Body of pancreas (tissue), 4 donors: ENCODE measurements at regions not wholly inside any gene's neighbourhood (a gene's known extent, or its start where the extent isn't known, plus 50 kb on each side); places are given as distances from the start of the nearest gene placed in this dataset.

Source experiments
- ATAC-seq: fragments of 150-250 bp; one replicate; pipeline ENCODE4 v1.9.1; 2016
- DNase-seq, 4 donors: peaks; one replicate each; pipeline ENCODE4 v3.0.0-alpha.2; 2019
- H3K27ac ChIP-seq, 4 donors: fragments of 200-600 bp; sonication (generic); 1 replicate in 3 of 4; 2 replicates in 1 of 4; pipeline versions ENCODE4 v1.5.1 to v1.6.1; 2016 to 2019; ENCODE audit warnings: mild to moderate bottlenecking in 1 of 4, mixed read lengths in 1 of 4, moderate library complexity in 1 of 4
- H3K27me3 ChIP-seq, 2 donors: fragments of 200-600 bp; sonication (generic); one replicate each; pipeline ENCODE4 v1.6.0; 2016; ENCODE audit warnings: mild to moderate bottlenecking in 1 of 2
- H3K36me3 ChIP-seq, 2 donors: fragments of 200-600 bp; sonication (generic); replicated peaks in 1 of 2; 2 replicates each; pipeline ENCODE4 v1.5.1; 2016; ENCODE audit warnings: low read depth in 2 of 2; ENCODE audit not compliant: insufficient read depth in 1 of 2
- H3K4me1 ChIP-seq: fragments of 200-600 bp; sonication (generic); one replicate; pipeline ENCODE4 v1.6.0; 2016
- H3K4me3 ChIP-seq, 2 donors: fragments of 200-600 bp; sonication (generic); 1 replicate in 1 of 2; 2 replicates in 1 of 2; pipeline ENCODE4 v1.5.1; 2016 to 2019
- H3K9me3 ChIP-seq, 3 donors: fragments of 200-600 bp; sonication (generic); 1 replicate in 2 of 3; 2 replicates in 1 of 3; pipeline ENCODE4 v1.5.1; 2016
- CTCF ChIP-seq, 7 experiments: fragments of 450-650 bp in 4 of 7; fragments of 200-600 bp in 3 of 7; sonication (generic) in 3 of 7; IDR thresholded peaks; one replicate each; pipeline ENCODE4 v1.5.1; 2016 to 2019; ENCODE audit warnings: antibody characterized with exemption in 7 of 7
- POLR2A ChIP-seq, 3 donors: fragments of 450-650 bp; IDR thresholded peaks; one replicate each; pipeline ENCODE4 v1.6.1; 2016; ENCODE audit warnings: antibody characterized with exemption in 3 of 3, mild to moderate bottlenecking in 2 of 3
- WGBS, 2 donors: methylation state at CpG; one replicate each; pipeline ENCODE4 v1.1.5; 2017; 5-methylcytosine and 5-hydroxymethylcytosine counted together
- intact Hi-C: fragments of 100-400 bp; cut with DNase I; formaldehyde crosslinking; loops from one replicate; pipeline ENCODE4 v1.15.1; 2023

- Histone ChIP-seq H3K4me3 (no peak overlapping the region), H3K27ac (no peak overlapping the region), H3K36me3 (no peaks in the 10 kb centered on the region), H3K9me3 (no peaks in the 10 kb centered on the region), H3K27me3 (no peaks in the 10 kb centered on the region), H3K4me1 (no peaks in the 10 kb centered on the region)
- intact Hi-C loops = no loop called here
- 55 to 64% methylated on average over 8 of the region's 8 CpGs for WGBS, 2 donors
- DNase-seq (no peak), ATAC-seq (no peak)
- no peak for TF ChIP-seq POLR2A (IDR thresholded peaks at IDR 0.05)
- no peak for TF ChIP-seq CTCF (IDR thresholded peaks at IDR 0.05)
These were observed 253.6 kb downstream of the STK31 start for GRCh38 chr7:23963461-23964165.

- TF ChIP-seq POLR2A (IDR thresholded peaks at IDR 0.05) (no peak), CTCF (IDR thresholded peaks at IDR 0.05) (no peak)
- no peak overlapping the region for H3K4me3 ChIP-seq
- WGBS, 2 donors = 61 to 64% methylated on average over 7 of the region's 7 CpGs
- ATAC-seq (no peak), DNase-seq (no peak)
- no peaks in the 10 kb centered on the region for H3K4me1 ChIP-seq
- intact Hi-C loops = no loop called here
- no peaks in the 10 kb centered on the region for H3K9me3 ChIP-seq
- no peaks in the 10 kb centered on the region for H3K27me3 ChIP-seq
- H3K36me3 ChIP-seq = no peaks in the 10 kb centered on the region
- no peak overlapping the region for H3K27ac ChIP-seq
These were observed 254.7 kb downstream of the STK31 start for GRCh38 chr7:23964715-23965114.

- Histone ChIP-seq H3K36me3 (no peaks in the 10 kb centered on the region), H3K27ac (no peak overlapping the region), H3K27me3 (no peaks in the 10 kb centered on the region), H3K4me1 (no peaks in the 10 kb centered on the region), H3K9me3 (no peaks in the 10 kb centered on the region), H3K4me3 (no peak overlapping the region)
- ATAC-seq (no peak), DNase-seq (no peak)
- TF ChIP-seq CTCF (IDR thresholded peaks at IDR 0.05) = no peak
- no peak for TF ChIP-seq POLR2A (IDR thresholded peaks at IDR 0.05)
- intact Hi-C loops = no loop called here
- WGBS, 2 donors = 87 to 89% methylated on average over 5 of the region's 5 CpGs
These were observed 255.3 kb downstream of the STK31 start for GRCh38 chr7:23965296-23965695.

GRCh38 chr7:23966941-23967340, 256.9 kb downstream of the STK31 start:
- DNase-seq = no peak
- no peaks in the 10 kb centered on the region for H3K4me1 ChIP-seq
- no peak overlapping the region for H3K27ac ChIP-seq
- TF ChIP-seq CTCF (IDR thresholded peaks at IDR 0.05) (no peak), POLR2A (IDR thresholded peaks at IDR 0.05) (no peak)
- no peaks in the 10 kb centered on the region for H3K36me3 ChIP-seq
- H3K4me3 ChIP-seq = no peak overlapping the region
- H3K9me3 ChIP-seq = no peaks in the 10 kb centered on the region
- no peak for ATAC-seq
- intact Hi-C loops = no loop called here
- no peaks in the 10 kb centered on the region for H3K27me3 ChIP-seq

- no peak for ATAC-seq
- H3K4me1 ChIP-seq = no peaks in the 10 kb centered on the region
- TF ChIP-seq POLR2A (IDR thresholded peaks at IDR 0.05) (no peak), CTCF (IDR thresholded peaks at IDR 0.05) (no peak)
- no peak overlapping the region for H3K27ac ChIP-seq
- intact Hi-C loops = no loop called here
- no peak overlapping the region for H3K4me3 ChIP-seq
- no peaks in the 10 kb centered on the region for H3K27me3 ChIP-seq
- 61 to 69% methylated on average over 5 of the region's 5 CpGs for WGBS, 2 donors
- no peaks in the 10 kb centered on the region for H3K9me3 ChIP-seq
- no peak for DNase-seq
- no peaks in the 10 kb centered on the region for H3K36me3 ChIP-seq
These were observed 258.1 kb downstream of the STK31 start for GRCh38 chr7:23967949-23968599.
